ENCODE measurements at regions not wholly inside any gene's neighbourhood (a gene's known extent, or its start where the extent isn't known, plus 50 kb on each side); places are given as distances from the start of the nearest gene placed in this dataset.

GRCh38 chr15:97168704-97169475, 791.6 kb upstream of the ARRDC4 start:
- no peak for DNase-seq (ENCODE audit: low read depth)

- DNase-seq (ENCODE audit: low read depth), result no peak
Observed at GRCh38 chr15:97171556-97171955, 788.9 kb upstream of the ARRDC4 start.

DNA sequence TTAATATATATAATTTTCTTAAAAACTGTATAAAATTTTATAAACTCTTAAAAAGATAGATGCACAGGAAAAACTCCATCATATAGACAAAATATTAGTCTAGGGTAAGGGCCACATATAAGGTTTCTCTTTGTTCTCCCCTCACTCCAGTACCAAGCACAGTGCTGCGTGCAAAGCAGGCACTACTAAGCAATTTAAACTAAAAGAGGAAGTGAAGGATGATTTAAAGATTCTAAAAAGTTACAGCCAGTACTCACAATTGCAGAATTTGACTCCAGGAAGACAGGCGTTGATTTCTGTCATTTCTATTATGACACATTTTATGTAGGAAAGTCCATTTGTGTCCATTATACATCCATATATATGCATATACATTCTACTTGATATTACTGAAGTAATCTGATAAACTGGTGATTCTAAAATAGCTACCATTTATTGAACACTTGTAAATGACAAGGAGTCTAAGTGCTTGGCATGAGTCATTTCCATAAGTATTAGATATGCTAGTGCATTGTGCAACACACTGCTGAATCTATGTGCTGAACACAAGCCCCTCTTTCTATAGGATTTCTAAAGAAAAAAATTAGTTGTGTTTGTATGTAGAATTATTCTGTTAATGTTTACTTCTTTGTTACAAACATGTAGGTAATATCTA, 785.5 kb upstream of the ARRDC4 start:
- no peak for DNase-seq (ENCODE audit: low read depth)

GRCh38 chr15:97177151-97177577, 783.3 kb upstream of the ARRDC4 start:
- no peak for DNase-seq (ENCODE audit: low read depth)

DNA sequence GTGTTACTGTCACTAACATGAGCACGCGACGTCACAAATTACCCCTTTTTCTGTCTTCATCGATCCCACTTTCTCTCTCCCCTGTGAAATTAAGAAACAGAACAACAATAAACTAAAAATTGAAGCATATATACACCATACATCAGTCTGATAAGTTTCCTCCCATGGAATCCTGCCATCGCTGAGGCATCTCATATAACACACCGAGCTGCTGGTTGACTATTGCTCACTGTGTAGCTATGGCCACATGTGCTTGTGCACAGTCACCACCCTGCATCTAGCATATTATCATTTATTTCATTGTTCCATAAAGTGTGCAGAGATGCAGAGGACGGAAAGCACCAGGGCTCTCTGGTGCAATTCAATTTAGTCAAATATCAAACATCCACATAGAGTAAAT, 777.9 kb upstream of the ARRDC4 start:
- DNase-seq (ENCODE audit: low read depth), result no peak

DNA sequence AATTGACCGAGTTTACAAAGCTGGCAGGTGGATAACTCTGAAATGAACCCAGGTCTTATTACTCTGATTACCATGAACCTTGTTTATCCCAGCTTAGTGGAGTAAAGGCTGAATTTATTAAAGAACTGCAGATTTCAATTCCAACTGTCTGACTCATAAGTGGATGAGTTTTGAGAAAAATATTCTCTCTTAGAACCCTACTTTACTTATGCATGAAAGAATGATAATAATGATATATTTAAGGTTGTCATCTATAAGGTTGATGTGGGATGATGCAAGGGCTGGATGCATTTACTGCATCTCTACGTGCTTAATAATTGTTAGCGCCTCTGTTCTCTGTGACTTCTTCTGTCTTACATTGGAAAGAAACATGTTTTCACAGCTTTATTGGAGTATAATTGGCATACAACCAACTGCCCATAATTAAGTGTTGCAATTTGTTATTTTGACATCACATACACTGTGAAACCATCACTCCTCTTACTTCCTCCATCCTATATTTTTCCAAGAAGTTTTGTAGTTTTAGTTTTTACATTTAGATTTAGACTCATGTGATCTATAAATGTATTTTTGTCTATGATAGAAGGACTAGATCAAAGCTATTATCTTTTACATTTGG, 771.2 kb upstream of the ARRDC4 start:
- no peak for DNase-seq (ENCODE audit: low read depth)

DNA sequence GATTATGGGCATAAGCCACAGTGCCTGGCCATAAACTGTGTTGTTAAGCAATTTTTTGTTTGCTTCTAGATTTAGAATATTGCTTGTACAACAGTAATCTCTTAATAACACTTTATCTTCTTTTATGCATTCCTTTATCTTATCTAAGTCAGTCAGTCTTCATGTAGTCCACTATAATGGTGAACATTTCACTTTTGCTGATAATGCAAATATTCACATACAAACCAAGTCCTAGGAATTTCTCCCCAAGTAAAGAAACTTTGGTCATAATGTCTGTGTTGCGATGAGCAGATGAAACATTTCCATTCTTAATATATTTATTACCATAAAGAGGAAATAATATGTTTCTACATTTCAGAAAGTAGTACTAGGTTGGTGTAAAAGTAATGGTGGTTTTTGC, 765.8 kb upstream of the ARRDC4 start:
- DNase-seq (ENCODE audit: low read depth), result no peak

- no peak for DNase-seq (ENCODE audit: low read depth)
Observed at GRCh38 chr15:97196048-97197014, 764.2 kb upstream of the ARRDC4 start.

GRCh38 chr15:97199393-97200051, 761.0 kb upstream of the ARRDC4 start:
- no peak for DNase-seq (ENCODE audit: low read depth)

GRCh38 chr15:97200161-97200560, 760.3 kb upstream of the ARRDC4 start:
- DNase-seq (ENCODE audit: low read depth), result peak; percentile 14

- no peak for DNase-seq (ENCODE audit: low read depth)
Observed at GRCh38 chr15:97210277-97210676, 750.2 kb upstream of the ARRDC4 start.

GRCh38 chr15:97215629-97216028, 744.9 kb upstream of the ARRDC4 start:
- DNase-seq (ENCODE audit: low read depth), result no peak

DNA sequence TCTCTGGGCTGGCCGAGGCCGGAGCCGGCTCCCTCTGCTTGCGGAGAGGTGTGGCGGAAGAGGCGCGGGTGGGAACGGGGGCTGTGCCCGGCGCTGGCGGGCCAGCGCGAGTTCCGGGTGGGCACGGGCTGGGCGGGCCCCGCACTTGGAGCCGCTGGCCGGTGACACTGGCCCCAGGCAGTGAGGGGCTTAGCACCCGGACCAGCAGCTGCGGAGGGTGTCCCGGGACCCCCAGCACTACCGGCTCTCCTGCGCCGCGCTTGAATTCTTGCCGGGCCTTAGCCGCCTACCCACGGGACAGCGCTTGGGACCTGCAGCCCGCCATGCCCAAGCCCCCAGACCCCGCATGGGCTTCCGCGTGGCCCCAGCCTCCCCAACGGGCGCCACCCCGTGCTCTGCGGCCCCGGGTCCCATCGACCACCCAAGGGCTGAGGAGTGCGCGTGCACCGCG, 736.3 kb upstream of the ARRDC4 start:
- DNase-seq (ENCODE audit: low read depth), result no peak

- peak; percentile 51 for DNase-seq (ENCODE audit: low read depth)
Observed at GRCh38 chr15:97234851-97235610, 725.5 kb upstream of the ARRDC4 start.

DNA sequence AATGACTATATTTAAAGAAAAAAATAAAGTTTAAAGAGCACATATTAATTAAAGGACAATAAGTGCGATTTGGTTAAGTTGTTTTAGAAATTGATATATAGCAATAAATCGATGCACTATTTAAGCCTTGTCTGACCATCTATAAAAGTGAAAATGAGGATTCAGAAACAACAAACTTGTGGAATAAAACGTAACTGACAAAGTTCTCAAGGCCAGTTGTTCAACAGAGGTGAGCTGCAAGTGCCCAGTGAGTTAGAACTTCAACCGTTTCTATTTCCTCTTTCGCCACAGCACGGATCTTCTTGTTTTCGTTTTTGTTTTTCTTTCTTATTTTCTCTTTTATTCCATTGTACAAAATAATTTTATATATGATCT, 724.9 kb upstream of the ARRDC4 start:
- DNase-seq (ENCODE audit: low read depth), result peak; percentile 5

DNA sequence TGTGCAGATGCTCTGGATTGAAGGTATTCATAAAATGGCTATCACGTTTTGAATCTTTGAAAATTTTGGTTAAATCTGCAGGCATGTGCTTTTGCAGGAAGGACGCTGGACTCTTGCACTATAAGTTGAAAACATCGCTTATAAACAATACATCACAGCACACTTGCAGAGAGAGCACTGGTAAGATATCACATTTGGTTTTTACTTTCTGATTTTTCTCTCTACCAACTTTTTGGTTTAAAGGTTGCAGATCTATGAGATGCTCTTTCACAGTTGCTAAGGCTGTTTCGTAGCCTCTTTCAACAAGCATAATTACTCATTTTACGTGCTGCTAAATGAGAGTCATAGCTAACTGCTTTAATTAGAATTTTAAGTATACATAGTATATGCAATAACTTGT, 724.4 kb upstream of the ARRDC4 start:
- DNase-seq (ENCODE audit: low read depth), result no peak

- DNase-seq (ENCODE audit: low read depth), result no peak
Observed at GRCh38 chr15:97237160-97237559, 723.3 kb upstream of the ARRDC4 start.

GRCh38 chr15:97248376-97248775, 712.1 kb upstream of the ARRDC4 start:
- DNase-seq (ENCODE audit: low read depth), result no peak

GRCh38 chr15:97259943-97260342, 700.6 kb upstream of the ARRDC4 start:
- no peak for DNase-seq (ENCODE audit: low read depth)

DNA sequence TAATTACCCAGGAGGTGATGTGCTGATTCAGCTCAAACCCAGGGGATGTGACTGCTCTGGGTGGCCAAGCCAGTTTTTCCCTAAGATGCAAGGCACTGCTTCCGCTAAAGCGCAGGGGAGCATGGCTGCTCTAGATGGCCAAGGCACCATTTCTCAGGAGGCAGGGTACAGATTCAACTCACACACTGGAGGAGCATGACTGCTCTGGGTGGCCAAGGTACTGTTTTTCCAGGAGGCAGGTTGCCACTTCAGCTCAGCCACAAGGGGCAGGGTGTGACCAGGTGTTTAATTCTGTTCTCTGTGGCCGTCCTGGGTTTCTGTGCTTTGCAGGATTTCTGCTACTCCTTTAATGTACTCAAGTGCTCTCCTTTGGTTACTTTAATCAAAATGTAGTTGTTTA, 659.3 kb upstream of the ARRDC4 start:
- no peak for DNase-seq (ENCODE audit: low read depth)

DNA sequence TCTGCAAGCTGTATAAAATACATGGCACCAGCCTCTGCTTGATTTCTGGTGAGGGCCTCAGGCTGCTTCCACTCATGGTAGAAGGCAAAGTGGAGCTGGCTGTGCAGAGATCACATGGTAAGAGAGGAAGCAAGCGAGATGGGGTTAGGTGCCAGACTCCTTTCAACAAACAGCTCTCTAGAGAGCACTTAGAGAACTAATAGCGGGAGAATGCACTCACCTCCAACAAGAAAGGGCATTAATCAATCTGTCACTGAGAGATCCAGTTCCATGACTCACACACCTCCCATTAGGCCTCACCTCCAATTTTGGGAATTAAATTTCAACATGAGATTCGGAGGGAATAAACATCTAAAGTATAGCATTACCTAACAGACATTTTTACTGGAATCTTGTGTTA, 644.1 kb upstream of the ARRDC4 start:
- DNase-seq (ENCODE audit: low read depth), result no peak

Measured in RPMI7951 (cell line).